ENCODE measurements at regions not wholly inside any gene's neighbourhood (a gene's known extent, or its start where the extent isn't known, plus 50 kb on each side); places are given as distances from the start of the nearest gene placed in this dataset.

DNA sequence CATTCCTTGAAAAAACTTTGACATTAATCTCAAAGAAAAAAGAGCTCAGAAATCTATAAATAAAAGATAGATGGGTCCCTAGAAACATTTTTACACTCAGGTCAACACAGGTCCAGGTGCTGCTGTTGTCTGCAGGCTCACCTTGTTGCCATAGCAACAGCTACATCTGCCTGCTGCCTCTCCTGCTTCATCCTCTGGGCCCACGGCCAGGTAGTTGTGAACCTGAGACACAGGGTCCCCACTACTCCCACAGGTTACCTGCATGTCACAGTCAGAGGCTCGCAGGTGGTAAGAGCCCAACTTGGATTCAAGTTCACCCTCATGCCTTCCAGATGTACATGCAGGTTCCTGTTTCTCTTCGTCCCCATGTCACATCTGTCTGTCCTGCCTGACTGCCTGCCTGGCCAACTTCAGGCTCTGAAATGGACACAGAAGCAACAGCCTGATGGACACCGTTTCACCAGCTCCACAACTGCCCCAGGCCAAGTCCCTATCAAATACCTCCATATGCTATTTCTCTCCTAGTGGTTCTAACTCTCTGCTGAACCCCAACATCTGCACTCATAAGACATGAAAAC lies 88.3 kb upstream of the SALL3 start:
- TF ChIP-seq, protein P1, sequence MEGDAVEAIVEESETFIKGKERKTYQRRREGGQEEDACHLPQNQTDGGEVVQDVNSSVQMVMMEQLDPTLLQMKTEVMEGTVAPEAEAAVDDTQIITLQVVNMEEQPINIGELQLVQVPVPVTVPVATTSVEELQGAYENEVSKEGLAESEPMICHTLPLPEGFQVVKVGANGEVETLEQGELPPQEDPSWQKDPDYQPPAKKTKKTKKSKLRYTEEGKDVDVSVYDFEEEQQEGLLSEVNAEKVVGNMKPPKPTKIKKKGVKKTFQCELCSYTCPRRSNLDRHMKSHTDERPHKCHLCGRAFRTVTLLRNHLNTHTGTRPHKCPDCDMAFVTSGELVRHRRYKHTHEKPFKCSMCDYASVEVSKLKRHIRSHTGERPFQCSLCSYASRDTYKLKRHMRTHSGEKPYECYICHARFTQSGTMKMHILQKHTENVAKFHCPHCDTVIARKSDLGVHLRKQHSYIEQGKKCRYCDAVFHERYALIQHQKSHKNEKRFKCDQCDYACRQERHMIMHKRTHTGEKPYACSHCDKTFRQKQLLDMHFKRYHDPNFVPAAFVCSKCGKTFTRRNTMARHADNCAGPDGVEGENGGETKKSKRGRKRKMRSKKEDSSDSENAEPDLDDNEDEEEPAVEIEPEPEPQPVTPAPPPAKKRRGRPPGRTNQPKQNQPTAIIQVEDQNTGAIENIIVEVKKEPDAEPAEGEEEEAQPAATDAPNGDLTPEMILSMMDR (conservative IDR thresholded peaks at IDR 0.05 in 1 of 2, IDR thresholded peaks at IDR 0.05 in 1 of 2; ENCODE audit: low read depth in 1 of 2, low read length in 2 of 2) = no peak
- TF ChIP-seq EZH2 (IDR thresholded peaks at IDR 0.05; ENCODE audit: low read length, missing control alignments) = no peak

All from fibroblast of lung (primary cell).